Left colon (tissue), 2 donors: ENCODE measurements at regions not wholly inside any gene's neighbourhood (a gene's known extent, or its start where the extent isn't known, plus 50 kb on each side); places are given as distances from the start of the nearest gene placed in this dataset.

Experiments
- ATAC-seq: fragments of 200-7000 bp; cut with Tn5 transposase; one replicate; pipeline ENCODE4 v1.9.1; 2020; ENCODE audit warnings: mild to moderate bottlenecking, moderate library complexity
- DNase-seq, 2 donors: peaks; one replicate each; pipeline ENCODE4 v3.0.0-alpha.2; 2020
- intact Hi-C, 2 donors: fragments of 100-400 bp; cut with DNase I in 1 of 2; cut with micrococcal nuclease in 1 of 2; formaldehyde crosslinking; loops; one replicate each; pipeline versions ENCODE4 v1.11.2 to v1.14.0; 2022; cut with DNase I, micrococcal nuclease
- donor health status: DM: no; HTN: no; CAD: no.
- donor health status: DM: yes; HTN: yes; CAD: no.

- DNase-seq (no peak), ATAC-seq (no peak)
- intact Hi-C loops = no loop called here
Measured at GRCh38 chr2:65846989-65847678, 414.7 kb upstream of the SPRED2 start.

- ATAC-seq (no peak), DNase-seq (no peak)
- intact Hi-C loops = no loop called here
Measured at GRCh38 chr2:65845442-65846182, 413.2 kb upstream of the SPRED2 start.

- ATAC-seq (no peak), DNase-seq (no peak)
- intact Hi-C loops = no loop called here
Measured at GRCh38 chr2:65842104-65842503, 409.7 kb upstream of the SPRED2 start.

GRCh38 chr2:65835975-65836549, 403.7 kb upstream of the SPRED2 start:
- intact Hi-C loops = no loop called here
- no peak for ATAC-seq
- no peak for DNase-seq

- no peak for ATAC-seq
- intact Hi-C loops = no loop called here
Measured at GRCh38 chr2:65834771-65835475, 402.5 kb upstream of the SPRED2 start.

GRCh38 chr2:65834062-65834461, 401.7 kb upstream of the SPRED2 start:
- no peak for ATAC-seq
- no peak for DNase-seq
- intact Hi-C loops = no loop called here

More at GRCh38 chr2:65834771-65835475, 402.5 kb upstream of the SPRED2 start:
- DNase-seq = no peak

GRCh38 chr2:65831509-65831908, 399.1 kb upstream of the SPRED2 start:
- ATAC-seq (no peak), DNase-seq (no peak)
- intact Hi-C loops = no loop called here

GRCh38 chr2:65826567-65826966, 394.2 kb upstream of the SPRED2 start:
- intact Hi-C loops = no loop called here
- DNase-seq (no peak), ATAC-seq (no peak)

- ATAC-seq = no peak
- intact Hi-C loops = no loop called here
- no peak for DNase-seq
Measured at GRCh38 chr2:65823511-65823910, 391.1 kb upstream of the SPRED2 start.

GRCh38 chr2:65820454-65820853, 388.1 kb upstream of the SPRED2 start:
- ATAC-seq = no peak
- no peak for DNase-seq
- intact Hi-C loops = no loop called here

GRCh38 chr2:65819963-65820362, 387.6 kb upstream of the SPRED2 start:
- no peak for DNase-seq
- ATAC-seq = no peak

GRCh38 chr2:65818873-65819451, 386.6 kb upstream of the SPRED2 start:
- ATAC-seq (no peak), DNase-seq (no peak)
- intact Hi-C loops = no loop called here

More at GRCh38 chr2:65819963-65820362, 387.6 kb upstream of the SPRED2 start:
- intact Hi-C loops = no loop called here

- no peak for DNase-seq
- no peak for ATAC-seq
- intact Hi-C loops = no loop called here
Measured at GRCh38 chr2:65813631-65814173, 381.3 kb upstream of the SPRED2 start.

GRCh38 chr2:65812887-65813286, 380.5 kb upstream of the SPRED2 start:
- intact Hi-C loops = no loop called here
- DNase-seq = no peak

GRCh38 chr2:65807942-65808341, 375.5 kb upstream of the SPRED2 start:
- no peak for ATAC-seq
- intact Hi-C loops = no loop called here
- DNase-seq = no peak

More at GRCh38 chr2:65812887-65813286, 380.5 kb upstream of the SPRED2 start:
- no peak for ATAC-seq

- no peak for DNase-seq
- intact Hi-C loops = no loop called here
- ATAC-seq = no peak
Measured at GRCh38 chr2:65804777-65805176, 372.4 kb upstream of the SPRED2 start.

- DNase-seq (no peak), ATAC-seq (no peak)
- intact Hi-C loops = no loop called here
Measured at GRCh38 chr2:65802298-65802942, 370.0 kb upstream of the SPRED2 start.

GRCh38 chr2:65800998-65801397, 368.6 kb upstream of the SPRED2 start:
- peak in 1 of 2 donors; percentile 32 for DNase-seq

More at GRCh38 chr2:65800998-65801397, 368.6 kb upstream of the SPRED2 start:
- intact Hi-C loops = no loop called here
- ATAC-seq = no peak
